HL-60/S4 (cell line): ENCODE measurements at regions not wholly inside any gene's neighbourhood (a gene's known extent, or its start where the extent isn't known, plus 50 kb on each side); places are given as distances from the start of the nearest gene placed in this dataset.

Experiments
- in situ Hi-C: fragments of 300-500 bp; cut with MboI; formaldehyde crosslinking; loops from 2 replicates; pipeline ENCODE4 v1.14.3; 2022; ENCODE audit warnings: low sequenced_read_pairs

DNA sequence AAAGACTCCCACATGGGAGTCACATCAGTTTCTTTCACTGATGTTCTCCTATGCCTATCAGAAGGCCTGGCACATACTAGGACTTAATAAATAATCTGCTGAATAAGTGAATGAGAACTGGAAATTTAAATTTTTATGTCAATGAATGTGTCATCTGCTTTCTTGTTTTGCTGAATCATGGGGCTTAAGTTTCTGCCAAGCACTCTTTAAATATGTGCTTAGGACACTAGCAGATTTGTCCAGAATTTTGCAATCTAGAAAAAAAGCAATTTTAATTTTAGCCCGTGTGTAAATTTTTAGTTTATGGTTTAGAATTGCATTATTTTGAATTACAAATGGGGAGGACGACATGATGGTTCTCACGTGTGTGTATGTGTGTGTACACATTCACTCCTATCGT is 803.1 kb downstream of the USP25 start:
- in situ Hi-C loops, result no loop called here

DNA sequence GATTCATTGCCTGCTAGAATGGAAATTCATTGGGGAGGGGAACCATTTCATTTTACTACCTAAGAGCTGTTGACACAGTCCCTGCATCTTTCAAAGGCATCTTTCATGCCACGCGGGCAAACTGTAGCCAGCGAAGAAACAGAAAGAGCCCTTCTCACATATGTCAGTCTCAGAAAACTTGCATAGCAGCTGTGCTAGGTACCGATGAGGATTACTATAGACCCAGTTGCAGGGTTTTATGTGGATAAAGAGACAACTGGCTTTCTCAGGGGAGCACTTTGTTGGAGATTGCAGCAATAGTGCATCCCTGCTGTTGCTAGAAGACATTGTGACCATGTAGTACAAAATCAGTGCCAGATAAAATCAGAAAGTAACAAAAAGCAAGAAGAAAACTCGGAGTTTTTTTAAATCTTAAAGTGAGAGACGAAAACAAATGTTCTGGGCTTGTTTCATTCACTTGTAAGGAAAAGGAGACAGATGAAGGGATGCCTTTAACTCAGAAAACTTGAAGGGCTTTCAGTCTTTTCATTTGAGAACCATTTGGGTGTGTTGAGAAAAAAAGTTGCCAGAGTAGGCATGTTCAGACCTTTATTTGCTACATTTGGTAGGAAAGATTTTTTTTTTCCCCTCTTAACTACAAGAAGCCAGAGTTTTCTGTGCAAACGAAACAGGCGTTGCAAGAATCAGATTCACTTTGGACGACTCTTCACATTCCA is 804.1 kb downstream of the USP25 start:
- in situ Hi-C loops, result no loop called here

GRCh38 chr21:16534408-16535101 is 804.8 kb downstream of the USP25 start:
- in situ Hi-C loops, result no loop called here

- in situ Hi-C loops, result no loop called here
These were observed 805.3 kb downstream of the USP25 start for GRCh38 chr21:16535102-16535422.

DNA sequence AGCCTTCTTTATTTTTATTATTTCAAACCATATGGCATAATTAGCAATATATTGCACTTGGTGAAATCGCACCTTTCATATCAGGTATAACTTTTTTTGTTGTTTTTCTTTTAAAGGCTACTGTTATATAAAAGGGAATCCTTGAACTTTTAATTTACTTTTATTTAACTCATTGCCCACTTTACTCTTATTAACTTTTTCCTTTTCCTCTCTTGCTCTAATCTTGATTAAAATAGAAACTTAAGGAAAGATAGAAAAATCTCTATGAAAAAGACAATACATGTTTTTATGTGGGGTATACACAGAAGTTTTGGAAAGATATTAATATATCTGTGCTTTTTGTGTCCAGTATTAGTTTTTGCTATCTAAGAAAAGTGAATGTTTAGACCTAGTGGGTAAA is 805.8 kb downstream of the USP25 start:
- in situ Hi-C loops, result no loop called here

DNA sequence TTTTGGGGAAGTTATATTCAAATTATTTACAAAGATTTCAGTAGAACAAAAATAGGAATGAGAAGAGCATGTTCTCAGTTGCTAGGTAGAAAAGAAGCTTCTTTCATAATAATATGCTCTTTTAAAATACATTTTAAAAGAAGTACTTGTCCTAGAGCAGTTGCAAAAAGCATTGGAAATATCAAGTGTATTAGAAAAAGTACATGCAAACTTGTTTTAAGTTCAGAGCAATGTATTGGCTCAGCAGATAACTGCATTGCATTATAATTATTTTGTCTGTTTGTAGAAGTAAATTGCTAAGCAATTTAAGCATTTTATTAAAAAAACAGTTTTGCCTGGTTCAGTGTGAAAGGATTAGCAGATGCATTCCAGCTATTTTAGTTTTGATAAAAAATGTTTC is 806.4 kb downstream of the USP25 start:
- in situ Hi-C loops, result no loop called here

- in situ Hi-C loops, result no loop called here
These were observed 807.1 kb downstream of the USP25 start for GRCh38 chr21:16536643-16537434.

DNA sequence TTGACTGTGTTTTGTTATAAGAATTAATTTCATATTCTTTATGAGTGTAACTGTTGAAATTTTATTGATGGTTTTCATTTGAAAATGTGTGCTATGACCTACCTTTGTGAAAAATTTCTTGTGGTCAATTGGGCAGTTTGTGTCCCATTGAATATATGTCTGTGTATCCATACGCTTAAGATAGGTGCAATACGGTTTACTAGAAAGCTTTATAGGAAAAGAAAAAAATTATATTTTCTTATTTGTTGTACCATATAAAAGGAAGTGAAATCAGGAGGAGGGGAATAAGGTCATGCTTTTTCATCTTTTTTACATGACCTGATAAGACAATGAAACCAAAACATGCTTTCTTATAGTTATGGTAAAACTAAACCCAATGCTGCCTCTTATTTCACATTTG is 807.7 kb downstream of the USP25 start:
- in situ Hi-C loops, result no loop called here

DNA sequence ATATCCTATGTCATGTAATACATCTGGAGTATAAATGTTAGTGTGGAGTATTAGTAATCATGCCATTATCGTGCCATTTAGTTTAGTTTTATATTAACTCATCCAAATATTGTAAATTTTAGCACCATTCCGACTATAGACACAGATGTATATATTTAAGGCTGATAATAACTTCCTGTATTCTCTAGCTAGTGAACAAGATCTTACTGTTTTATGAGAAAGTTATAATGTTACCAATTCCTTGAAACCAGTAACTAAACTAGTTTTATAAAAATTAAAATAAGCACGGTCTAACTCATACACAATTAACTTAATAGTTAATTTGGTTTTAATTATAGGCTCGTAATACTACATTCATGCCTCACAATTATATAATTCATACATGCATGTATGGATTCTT is 808.6 kb downstream of the USP25 start:
- in situ Hi-C loops, result no loop called here

DNA sequence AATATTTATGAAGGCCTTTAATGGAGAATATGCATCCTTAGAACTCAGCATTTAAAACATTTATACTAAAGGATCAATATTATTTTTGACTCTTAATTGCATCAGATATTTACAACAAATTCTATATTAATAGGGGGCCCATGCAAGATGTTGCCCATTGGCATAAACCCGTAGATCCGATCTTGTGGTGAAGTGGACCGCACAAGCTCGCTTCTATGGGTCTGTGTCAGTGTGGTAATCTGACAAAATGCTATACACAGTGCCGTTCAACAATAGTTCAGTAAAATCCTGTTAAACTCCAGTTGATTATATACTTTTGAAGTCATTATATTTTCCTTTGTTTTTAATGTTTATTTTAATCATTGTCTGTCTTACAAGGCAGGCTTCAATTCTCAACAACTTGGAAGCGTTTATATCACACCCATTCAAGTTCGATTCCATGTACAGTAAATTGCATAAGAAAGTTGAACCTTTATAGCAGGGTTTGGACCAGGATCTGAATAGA is 809.2 kb downstream of the USP25 start:
- in situ Hi-C loops, result no loop called here

DNA sequence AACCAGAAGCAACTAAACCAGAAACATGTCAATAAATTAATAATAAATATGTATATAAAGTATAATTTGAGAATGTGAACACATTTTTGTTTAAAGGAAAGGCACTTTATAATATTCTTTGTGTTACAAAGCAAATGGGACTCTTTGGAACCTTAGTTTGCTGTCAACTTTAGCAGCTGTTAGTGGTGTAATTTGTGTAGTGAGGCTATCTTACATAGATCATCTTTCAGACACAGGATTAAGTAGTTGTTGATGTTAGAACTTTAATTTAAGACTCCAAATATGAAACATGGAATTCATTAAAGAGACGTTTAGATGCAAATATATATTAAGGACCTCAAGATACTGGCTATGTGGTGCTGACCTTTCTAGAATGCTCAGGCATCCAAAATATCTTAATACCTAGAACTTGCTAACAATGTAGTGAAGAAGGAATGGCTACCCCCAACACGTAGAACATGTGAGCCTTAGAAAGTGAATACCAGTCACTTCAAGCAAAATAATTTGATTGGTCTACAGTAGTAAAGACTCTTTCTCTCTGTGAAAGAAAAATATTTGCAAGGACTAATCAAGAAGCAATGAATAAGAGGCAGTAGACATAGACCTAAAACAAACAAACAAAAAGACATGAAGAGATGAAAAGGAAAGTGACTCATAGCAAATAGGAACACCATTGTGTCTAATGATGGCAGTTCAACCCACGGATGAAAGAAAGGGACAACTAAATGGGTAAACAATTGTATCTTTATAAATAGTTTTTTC is 811.4 kb downstream of the USP25 start:
- in situ Hi-C loops, result no loop called here

GRCh38 chr21:16550118-16550517 is 820.3 kb downstream of the USP25 start:
- in situ Hi-C loops, result no loop called here

- in situ Hi-C loops, result no loop called here
These were observed 821.3 kb downstream of the USP25 start for GRCh38 chr21:16550917-16551741.

DNA sequence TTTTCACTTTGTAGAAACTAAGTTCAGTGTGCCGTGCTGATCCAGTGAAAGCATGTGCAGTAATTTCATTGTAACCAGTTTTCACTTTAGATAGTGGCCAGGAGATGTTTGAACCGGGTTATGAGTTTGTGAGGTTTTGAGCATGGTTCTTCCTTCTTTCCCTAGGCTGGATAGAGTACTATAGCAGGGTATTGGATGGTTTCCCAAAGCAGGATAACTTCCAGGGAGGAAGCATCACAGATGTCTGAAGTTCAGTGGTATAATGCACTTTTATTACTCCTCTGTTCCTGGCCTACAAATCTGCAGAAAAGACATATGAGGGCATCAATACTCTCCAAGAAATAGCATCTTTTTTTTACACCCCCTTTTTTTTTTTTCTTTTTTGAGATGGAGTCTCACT is 823.1 kb downstream of the USP25 start:
- in situ Hi-C loops, result no loop called here

- in situ Hi-C loops, result no loop called here
These were observed 824.7 kb downstream of the USP25 start for GRCh38 chr21:16554503-16554902.

DNA sequence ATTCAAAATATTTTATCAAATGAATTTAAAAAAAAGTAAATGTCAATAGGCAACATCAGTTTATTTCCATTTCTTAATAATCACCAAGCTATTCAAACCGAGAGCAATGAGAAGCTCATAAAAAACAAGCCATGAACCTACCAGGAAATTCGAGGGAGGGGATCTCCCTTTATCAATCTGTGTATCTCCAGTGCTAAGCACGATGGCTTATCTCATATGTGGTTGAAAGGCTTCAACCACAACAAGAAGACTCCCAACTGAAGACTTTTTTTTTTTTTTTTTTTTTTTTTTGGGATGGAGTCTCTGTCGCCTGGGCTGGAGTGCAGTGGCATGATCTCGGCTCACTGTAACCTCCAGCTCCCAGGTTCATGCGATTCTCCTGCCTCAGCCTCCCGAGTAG is 833.3 kb downstream of the USP25 start:
- in situ Hi-C loops, result no loop called here

DNA sequence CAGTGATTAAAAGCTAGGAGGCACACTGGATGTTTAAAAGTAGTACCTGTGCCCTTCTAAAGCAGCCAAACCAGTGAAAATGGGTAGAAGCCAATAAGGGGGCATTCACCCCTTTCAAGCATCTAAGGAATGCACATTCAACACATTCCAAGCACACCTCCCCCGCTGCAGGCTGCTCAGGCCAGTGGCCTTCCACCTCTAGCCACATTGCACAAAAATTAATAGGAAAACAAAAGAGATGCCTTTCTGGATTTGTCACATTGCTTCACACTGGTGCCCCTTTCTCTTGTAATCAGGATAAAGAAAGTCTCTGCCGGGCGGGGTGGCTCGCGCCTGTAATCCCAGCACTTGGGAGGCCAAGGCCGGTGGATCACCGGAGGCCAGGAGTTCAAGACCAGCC is 834.0 kb downstream of the USP25 start:
- in situ Hi-C loops, result no loop called here

- in situ Hi-C loops, result no loop called here
These were observed 838.5 kb downstream of the USP25 start for GRCh38 chr21:16568244-16568643.

GRCh38 chr21:16568661-16569060 is 838.9 kb downstream of the USP25 start:
- in situ Hi-C loops, result no loop called here

GRCh38 chr21:16569679-16570078 is 839.9 kb downstream of the USP25 start:
- in situ Hi-C loops, result no loop called here
